Heart left ventricle (tissue), 13 donors: ENCODE measurements at regions not wholly inside any gene's neighbourhood (a gene's known extent, or its start where the extent isn't known, plus 50 kb on each side); places are given as distances from the start of the nearest gene placed in this dataset.

Experiments used
- POLR2A ChIP-seq, 2 donors: fragments of 450-650 bp; IDR thresholded peaks; one replicate each; pipeline ENCODE4 v1.6.1; 2017; ENCODE audit warnings: antibody characterized with exemption in 2 of 2, mild to moderate bottlenecking in 2 of 2, moderate library complexity in 2 of 2
- TF ChIP-seq, protein P1 (sequence below), 12 donors: fragments of 200-600 bp; sonication (generic) in 4 of 12; IDR thresholded peaks; one replicate each; pipeline versions ENCODE4 v1.5.0 to v1.8.0; 2018 to 2022; ENCODE audit warnings: antibody characterized with exemption in 12 of 12, mild to moderate bottlenecking in 5 of 12
- donor health status: ischemic (EF 13 %, LVEDD 7.1; RV severe dilation, severe dysfunction).
- donor health status: DM: no; HTN: yes; CAD: no.
- donor health status: DM: no; HTN: no; CAD: no.
- donor health status: ischemic (EF 25% LVEDD 6.9; RV normal size, moderate dysfunction).
- donor health status: ischemic (EF 25% LVEDD 5.7; RV mildly dilated, moderate dysfunction).
- donor health status: ischemic (EF 35%, LVEDD 5.7; RV mildly dilated, moderate dysfunction).
- donor health status: nonischemic (EF 11% LVEDD 7.7; RV severe dilation, severe dysfunction).
- donor health status: DM: yes; HTN: yes; CAD: no.
- donor health status: PGD.
- donor health status: ischemic (EF 29% LVEDD 5.4; RV normal size, mild dysfunction).
- donor health status: nonischemic (EF 23%, LVEDD 6.1; RV moderate dilation, normal function).

DNA sequence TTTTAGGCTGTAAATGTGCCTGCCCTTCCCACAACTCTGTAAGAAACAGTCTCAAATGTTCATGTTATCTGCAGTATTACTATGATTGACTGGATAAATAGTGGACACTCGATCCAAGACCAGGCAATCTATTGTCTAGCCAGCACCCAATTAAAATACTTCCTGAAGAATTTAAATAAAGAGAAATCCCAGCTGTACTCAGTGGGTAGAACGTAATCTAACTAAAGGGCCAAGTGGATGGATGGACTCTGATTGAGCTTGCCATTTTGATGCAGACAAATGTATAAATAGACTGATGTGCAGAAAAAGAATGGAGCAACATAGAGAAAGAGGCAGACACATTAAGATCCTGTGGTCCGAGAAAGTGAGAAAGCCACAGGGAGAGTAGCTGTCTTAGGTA, 158.0 kb downstream of the IPMK start:
- TF ChIP-seq, protein P1, sequence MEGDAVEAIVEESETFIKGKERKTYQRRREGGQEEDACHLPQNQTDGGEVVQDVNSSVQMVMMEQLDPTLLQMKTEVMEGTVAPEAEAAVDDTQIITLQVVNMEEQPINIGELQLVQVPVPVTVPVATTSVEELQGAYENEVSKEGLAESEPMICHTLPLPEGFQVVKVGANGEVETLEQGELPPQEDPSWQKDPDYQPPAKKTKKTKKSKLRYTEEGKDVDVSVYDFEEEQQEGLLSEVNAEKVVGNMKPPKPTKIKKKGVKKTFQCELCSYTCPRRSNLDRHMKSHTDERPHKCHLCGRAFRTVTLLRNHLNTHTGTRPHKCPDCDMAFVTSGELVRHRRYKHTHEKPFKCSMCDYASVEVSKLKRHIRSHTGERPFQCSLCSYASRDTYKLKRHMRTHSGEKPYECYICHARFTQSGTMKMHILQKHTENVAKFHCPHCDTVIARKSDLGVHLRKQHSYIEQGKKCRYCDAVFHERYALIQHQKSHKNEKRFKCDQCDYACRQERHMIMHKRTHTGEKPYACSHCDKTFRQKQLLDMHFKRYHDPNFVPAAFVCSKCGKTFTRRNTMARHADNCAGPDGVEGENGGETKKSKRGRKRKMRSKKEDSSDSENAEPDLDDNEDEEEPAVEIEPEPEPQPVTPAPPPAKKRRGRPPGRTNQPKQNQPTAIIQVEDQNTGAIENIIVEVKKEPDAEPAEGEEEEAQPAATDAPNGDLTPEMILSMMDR (IDR thresholded peaks at IDR 0.05) = no peak
- TF ChIP-seq POLR2A (IDR thresholded peaks at IDR 0.05) = no peak
